B cell (primary cell): ENCODE measurements at regions not wholly inside any gene's neighbourhood (a gene's known extent, or its start where the extent isn't known, plus 50 kb on each side); places are given as distances from the start of the nearest gene placed in this dataset.

ENCODE experiments used
- ATAC-seq: fragments of 200-7000 bp; cut with Tn5 transposase; one replicate; pipeline ENCODE4 v1.10.0; 2021; ENCODE audit warnings: low read depth, mild to moderate bottlenecking, moderate number of reproducible peaks, moderate library complexity
- CTCF ChIA-PET: fragments of 350-600 bp; sonication (Branson Sonifier 250); formaldehyde crosslinking; loops from one replicate; lab custom pipeline; 2021; ENCODE audit warnings: antibody characterized with exemption, inconsistent platforms; lab: Charles Lee
- POLR2A ChIA-PET: fragments of 350-600 bp; sonication (Branson Sonifier 250); formaldehyde crosslinking; loops from one replicate; lab custom pipeline; 2021; ENCODE audit warnings: antibody characterized with exemption; lab: Charles Lee
- DNase-seq: peaks from one replicate; pipeline ENCODE4 v3.0.0; 2013
- H2AFZ ChIP-seq: 2 replicates; pipeline ENCODE4 v1.6.1; 2012; ENCODE audit warnings: mild to moderate bottlenecking, low read depth, low read length; ENCODE audit not compliant: insufficient read depth, poor library complexity, severe bottlenecking
- H3K27ac ChIP-seq, 2 donors: 1 replicate in 1 of 2; 2 replicates in 1 of 2; pipeline ENCODE4 v1.5.1; 2012 to 2013; ENCODE audit warnings: low read length in 2 of 2, mild to moderate bottlenecking in 2 of 2, moderate library complexity in 1 of 2
- H3K27me3 ChIP-seq, 4 experiments: fragments of 200-600 bp in 1 of 4; sonication (generic) in 1 of 4; replicated peaks in 1 of 4; 1 replicate in 2 of 4; 2 replicates in 2 of 4; pipeline versions ENCODE4 v1.6.1 to v1.7.0; 2013 to 2016; ENCODE audit warnings: low read length in 3 of 4, mild to moderate bottlenecking in 2 of 4, mixed read lengths in 1 of 4, moderate library complexity in 1 of 4; ENCODE audit not compliant: insufficient read depth in 4 of 4, control insufficient read depth in 3 of 4; ENCODE audit errors: control extremely low read depth in 1 of 4
- H3K36me3 ChIP-seq, 2 experiments: replicated peaks in 1 of 2; 1 replicate in 1 of 2; 2 replicates in 1 of 2; pipeline versions ENCODE4 v1.6.1 to v1.7.1; 2013; ENCODE audit warnings: low read length in 1 of 2; ENCODE audit not compliant: insufficient read depth in 2 of 2, control insufficient read depth in 1 of 2; ENCODE audit errors: control extremely low read depth in 1 of 2, extremely low read depth in 1 of 2
- H3K4me1 ChIP-seq, 2 donors: fragments of 200-600 bp in 1 of 2; sonication (generic) in 1 of 2; 1 replicate in 1 of 2; 2 replicates in 1 of 2; pipeline versions ENCODE4 v1.5.1 to v1.6.1; 2013 to 2017; ENCODE audit warnings: low read length in 2 of 2; ENCODE audit not compliant: control insufficient read depth in 2 of 2, insufficient read depth in 2 of 2
- H3K4me2 ChIP-seq: replicated peaks from 2 replicates; pipeline ENCODE3; 2012; ENCODE audit warnings: mild to moderate bottlenecking, low read depth, low read length; ENCODE audit not compliant: poor library complexity, severe bottlenecking
- H3K4me3 ChIP-seq, 5 experiments: fragments of 200-600 bp in 1 of 5; sonication (generic) in 1 of 5; 1 replicate in 3 of 5; 2 replicates in 2 of 5; pipeline versions ENCODE4 v1.5.1 to v1.7.0; 2011 to 2016; ENCODE audit warnings: low read length in 4 of 5, mild to moderate bottlenecking in 4 of 5, low read depth in 2 of 5, control low read depth in 1 of 5, moderate library complexity in 1 of 5; ENCODE audit not compliant: insufficient read depth in 1 of 5; ENCODE audit errors: control extremely low read depth in 1 of 5, extremely low read depth in 1 of 5
- H3K79me2 ChIP-seq: fragments of 200-600 bp; sonication (generic); one replicate; pipeline ENCODE4 v1.6.0; 2016; ENCODE audit warnings: low read length; ENCODE audit not compliant: control insufficient read depth, insufficient read depth
- H3K9ac ChIP-seq: fragments of 200-600 bp; sonication (generic); 2 replicates; pipeline ENCODE4 v1.6.1; 2017; ENCODE audit warnings: mild to moderate bottlenecking, low read length, moderate library complexity
- H3K9me3 ChIP-seq, 3 donors: one replicate each; pipeline versions ENCODE4 v1.6.1 to v1.7.1; 2013; ENCODE audit warnings: low read length in 2 of 3; ENCODE audit not compliant: control insufficient read depth in 2 of 3, insufficient read depth in 1 of 3; ENCODE audit errors: control extremely low read depth in 1 of 3
- H4K20me1 ChIP-seq: 2 replicates; pipeline ENCODE4 v1.6.0; 2012; ENCODE audit warnings: mild to moderate bottlenecking, low read length; ENCODE audit not compliant: insufficient read depth, control insufficient read depth, poor library complexity, severe bottlenecking
- H3K27ac Mint-ChIP-seq: one replicate; pipeline ENCODE4 v1.8.0; 2021; ENCODE audit warnings: mixed read lengths
- H3K27me3 Mint-ChIP-seq: one replicate; pipeline ENCODE4 v1.8.0; 2021; ENCODE audit warnings: mixed read lengths
- H3K4me1 Mint-ChIP-seq: one replicate; pipeline ENCODE4 v1.8.0; 2021; ENCODE audit warnings: mixed read lengths
- H3K4me3 Mint-ChIP-seq: one replicate; pipeline ENCODE4 v1.8.0; 2021; ENCODE audit warnings: mixed read lengths
- H3K9me3 Mint-ChIP-seq: one replicate; pipeline ENCODE4 v1.8.0; 2022; ENCODE audit warnings: mixed read lengths; ENCODE audit not compliant: insufficient read depth
- EZH2 ChIP-seq: IDR thresholded peaks from 2 replicates; pipeline ENCODE4 v1.6.1; 2012; ENCODE audit warnings: borderline replicate concordance, low read depth, mild to moderate bottlenecking, moderate library complexity, low read length; ENCODE audit not compliant: insufficient read depth, poor library complexity, severe bottlenecking
- WGBS: methylation state at CpG from one replicate; pipeline ENCODE4 v1.1.5; 2013; ENCODE audit warnings: missing lambda C conversion rate; ENCODE audit not compliant: insufficient coverage; 5-methylcytosine and 5-hydroxymethylcytosine counted together
- intact Hi-C: fragments of 100-400 bp; cut with micrococcal nuclease; formaldehyde crosslinking; loops from one replicate; pipeline ENCODE4 v1.10.0; 2022
- TF ChIP-seq, protein P1 (sequence below): fragments of 200-600 bp; IDR thresholded peaks from one replicate; pipeline ENCODE4 v1.8.0; 2022; ENCODE audit warnings: antibody characterized with exemption, mild to moderate bottlenecking

DNA sequence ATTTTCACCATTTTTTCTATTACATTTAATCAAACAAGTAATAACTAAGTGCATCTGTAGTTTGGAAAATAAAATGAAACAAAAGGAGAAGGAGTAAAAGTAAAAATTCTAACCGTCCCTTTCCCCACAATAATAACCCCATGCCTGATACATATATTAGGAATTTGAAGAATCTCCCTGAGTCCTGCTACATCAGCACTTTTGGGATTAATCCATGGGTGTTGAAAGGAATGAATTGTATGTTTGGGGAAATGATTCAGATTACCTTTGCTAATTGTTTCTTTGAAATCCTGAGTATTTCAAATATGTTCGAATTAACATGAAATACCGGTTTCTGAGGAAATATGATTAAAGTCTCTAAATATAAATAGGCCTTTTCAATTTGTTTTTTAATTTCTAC, 648.0 kb downstream of the CDY2B start:
- Histone ChIP-seq H2AFZ (no peak overlapping the region), H3K4me3 (no peak overlapping the region), H3K4me2 (no peak overlapping the region), H3K27me3 (no peaks in the 10 kb centered on the region), H3K79me2 (no peaks in the 10 kb centered on the region), H3K27ac (no peak overlapping the region), H3K9ac (no peak overlapping the region), H3K36me3 (no peaks in the 10 kb centered on the region), H4K20me1 (no peaks in the 10 kb centered on the region), H3K9me3 (no peaks in the 10 kb centered on the region), H3K4me1 (no peaks in the 10 kb centered on the region)
- peaks cover 4% of the 10 kb centered on the region for H3K9me3 Mint-ChIP-seq
- H3K4me1 Mint-ChIP-seq: no peaks in the 10 kb centered on the region
- ATAC-seq: no peak
- H3K27me3 Mint-ChIP-seq: no peaks in the 10 kb centered on the region
- ChIA-PET CTCF (no interaction called here), POLR2A (no interaction called here)
- DNase-seq: no peak
- no peak overlapping the region for H3K4me3 Mint-ChIP-seq
- TF ChIP-seq EZH2: no peak
- TF ChIP-seq, protein P1, sequence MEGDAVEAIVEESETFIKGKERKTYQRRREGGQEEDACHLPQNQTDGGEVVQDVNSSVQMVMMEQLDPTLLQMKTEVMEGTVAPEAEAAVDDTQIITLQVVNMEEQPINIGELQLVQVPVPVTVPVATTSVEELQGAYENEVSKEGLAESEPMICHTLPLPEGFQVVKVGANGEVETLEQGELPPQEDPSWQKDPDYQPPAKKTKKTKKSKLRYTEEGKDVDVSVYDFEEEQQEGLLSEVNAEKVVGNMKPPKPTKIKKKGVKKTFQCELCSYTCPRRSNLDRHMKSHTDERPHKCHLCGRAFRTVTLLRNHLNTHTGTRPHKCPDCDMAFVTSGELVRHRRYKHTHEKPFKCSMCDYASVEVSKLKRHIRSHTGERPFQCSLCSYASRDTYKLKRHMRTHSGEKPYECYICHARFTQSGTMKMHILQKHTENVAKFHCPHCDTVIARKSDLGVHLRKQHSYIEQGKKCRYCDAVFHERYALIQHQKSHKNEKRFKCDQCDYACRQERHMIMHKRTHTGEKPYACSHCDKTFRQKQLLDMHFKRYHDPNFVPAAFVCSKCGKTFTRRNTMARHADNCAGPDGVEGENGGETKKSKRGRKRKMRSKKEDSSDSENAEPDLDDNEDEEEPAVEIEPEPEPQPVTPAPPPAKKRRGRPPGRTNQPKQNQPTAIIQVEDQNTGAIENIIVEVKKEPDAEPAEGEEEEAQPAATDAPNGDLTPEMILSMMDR: no peak
- no CpG with 5 or more reads among the region's 3 CpGs for WGBS
- H3K27ac Mint-ChIP-seq: no peak overlapping the region
- intact Hi-C loops: no loop called here

DNA sequence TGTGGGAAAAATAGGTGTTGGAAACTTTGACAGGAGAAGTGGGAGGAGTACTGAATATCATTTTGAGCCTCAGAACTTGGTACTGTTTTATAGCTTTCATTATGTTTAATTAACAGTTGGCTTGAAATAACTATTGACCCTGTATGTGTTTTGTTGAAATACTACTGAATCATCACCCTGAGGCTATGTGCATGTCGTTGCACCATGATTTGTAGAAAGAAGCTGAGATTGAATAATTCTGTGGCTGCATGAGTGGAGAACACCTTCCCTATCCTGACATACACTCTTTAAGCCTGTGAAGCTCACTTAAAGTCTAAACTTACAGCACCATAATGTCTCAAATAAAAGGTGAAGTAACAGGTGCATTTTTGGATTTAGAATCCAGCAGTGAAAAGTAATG, 656.5 kb downstream of the CDY2B start:
- TF ChIP-seq EZH2: no peak
- TF ChIP-seq, protein P1: no peak
- no peak overlapping the region for H3K27ac Mint-ChIP-seq
- ATAC-seq (no peak), DNase-seq (no peak)
- no peaks in the 10 kb centered on the region for H3K27me3 Mint-ChIP-seq
- Histone ChIP-seq H3K4me1 (no peaks in the 10 kb centered on the region), H3K4me3 (no peak overlapping the region), H4K20me1 (no peaks in the 10 kb centered on the region), H3K4me2 (no peak overlapping the region), H2AFZ (no peak overlapping the region), H3K27ac (no peak overlapping the region), H3K9ac (no peak overlapping the region), H3K79me2 (no peaks in the 10 kb centered on the region), H3K27me3 (no peaks in the 10 kb centered on the region), H3K36me3 (no peaks in the 10 kb centered on the region), H3K9me3 (no peaks in the 10 kb centered on the region)
- intact Hi-C loops: no loop called here
- CTCF ChIA-PET: no interaction called here
- H3K4me1 Mint-ChIP-seq: no peaks in the 10 kb centered on the region
- no CpG with 5 or more reads among the region's 1 CpG for WGBS
- peaks cover 6% of the 10 kb centered on the region for H3K9me3 Mint-ChIP-seq
- POLR2A ChIA-PET: no interaction called here
- H3K4me3 Mint-ChIP-seq: no peak overlapping the region
